Liver (tissue), 8 donors: ENCODE measurements at regions not wholly inside any gene's neighbourhood (a gene's known extent, or its start where the extent isn't known, plus 50 kb on each side); places are given as distances from the start of the nearest gene placed in this dataset.

Experiments used
- DNase-seq: peaks from one replicate; pipeline ENCODE4 v3.0.0-alpha.2; 2017; ENCODE audit warnings: low spot score
- H3K27ac ChIP-seq, 2 donors: one replicate each; pipeline ENCODE4 v1.7.0; 2013; ENCODE audit warnings: inconsistent platforms in 2 of 2, low read length in 2 of 2, control low read depth in 1 of 2, low read depth in 1 of 2, mild to moderate bottlenecking in 1 of 2
- H3K27me3 ChIP-seq, 4 donors: one replicate each; pipeline versions ENCODE4 v1.6.1 to v1.7.0; 2013; ENCODE audit warnings: low read length in 3 of 4, inconsistent platforms in 1 of 4, mild to moderate bottlenecking in 1 of 4, moderate library complexity in 1 of 4; ENCODE audit not compliant: control insufficient read depth in 4 of 4, insufficient read depth in 4 of 4
- H3K36me3 ChIP-seq, 4 donors: one replicate each; pipeline versions ENCODE4 v1.6.1 to v1.7.0; 2013; ENCODE audit warnings: low read length in 3 of 4, mild to moderate bottlenecking in 3 of 4, low read depth in 1 of 4, moderate library complexity in 1 of 4; ENCODE audit not compliant: control insufficient read depth in 4 of 4, insufficient read depth in 3 of 4
- H3K4me1 ChIP-seq, 4 donors: one replicate each; pipeline versions ENCODE4 v1.6.1 to v1.7.0; 2013; ENCODE audit warnings: low read length in 3 of 4, mild to moderate bottlenecking in 3 of 4, moderate library complexity in 1 of 4; ENCODE audit not compliant: control insufficient read depth in 4 of 4, insufficient read depth in 4 of 4
- H3K4me3 ChIP-seq, 3 donors: one replicate each; pipeline versions ENCODE4 v1.6.1 to v1.7.0; 2013; ENCODE audit warnings: low read length in 3 of 3, control low read depth in 1 of 3, low read depth in 1 of 3, mild to moderate bottlenecking in 1 of 3
- H3K9ac ChIP-seq, 2 donors: one replicate each; pipeline ENCODE4 v1.7.0; 2013; ENCODE audit warnings: low read length in 2 of 2, mild to moderate bottlenecking in 2 of 2, moderate library complexity in 2 of 2, control low read depth in 1 of 2, low read depth in 1 of 2
- H3K9me3 ChIP-seq, 4 donors: one replicate each; pipeline versions ENCODE4 v1.6.1 to v1.7.0; 2013; ENCODE audit warnings: low read length in 3 of 4; ENCODE audit not compliant: control insufficient read depth in 4 of 4
- CTCF ChIP-seq: fragments of 150-350 bp; IDR thresholded peaks from 2 replicates; pipeline ENCODE4 v1.5.1; 2017; ENCODE audit warnings: improper control_type of control experiment, low read depth, low read length; ENCODE audit not compliant: missing input control
- EGR1 ChIP-seq, 2 donors: IDR thresholded peaks; 2 replicates each; pipeline ENCODE4 v1.6.1; 2016 to 2018; ENCODE audit warnings: antibody characterized with exemption in 2 of 2, low read depth in 2 of 2
- FOXA1 ChIP-seq: IDR thresholded peaks from 2 replicates; pipeline ENCODE4 v1.6.1; 2016; ENCODE audit warnings: antibody characterized with exemption
- FOXA2 ChIP-seq: IDR thresholded peaks from 2 replicates; pipeline ENCODE4 v1.6.1; 2016; ENCODE audit warnings: antibody characterized with exemption
- GABPA ChIP-seq, 2 donors: IDR thresholded peaks in 1 of 2; conservative IDR thresholded peaks in 1 of 2; 2 replicates each; pipeline ENCODE4 v1.6.1; 2016; ENCODE audit warnings: antibody characterized with exemption in 2 of 2, mild to moderate bottlenecking in 1 of 2, moderate library complexity in 1 of 2
- HNF4A ChIP-seq, 2 donors: conservative IDR thresholded peaks; 2 replicates each; pipeline ENCODE4 v1.6.1; 2016; ENCODE audit warnings: antibody characterized with exemption in 2 of 2, mild to moderate bottlenecking in 2 of 2
- HNF4G ChIP-seq: IDR thresholded peaks from 2 replicates; pipeline ENCODE4 v1.6.1; 2016; ENCODE audit warnings: antibody characterized with exemption
- JUND ChIP-seq, 2 donors: IDR thresholded peaks; 2 replicates each; pipeline ENCODE4 v1.6.1; 2016; ENCODE audit warnings: antibody characterized with exemption in 2 of 2
- MAX ChIP-seq: IDR thresholded peaks from 2 replicates; pipeline ENCODE4 v1.6.1; 2016; ENCODE audit warnings: antibody characterized with exemption
- NR2F2 ChIP-seq: IDR thresholded peaks from 2 replicates; pipeline ENCODE4 v1.6.1; 2016; ENCODE audit warnings: antibody characterized with exemption
- RAD21 ChIP-seq, 2 donors: IDR thresholded peaks; 2 replicates each; pipeline ENCODE4 v1.6.1; 2016; ENCODE audit warnings: antibody characterized with exemption in 2 of 2, mild to moderate bottlenecking in 2 of 2
- REST ChIP-seq: IDR thresholded peaks from 2 replicates; pipeline ENCODE4 v1.6.1; 2016; ENCODE audit warnings: antibody characterized with exemption, mild to moderate bottlenecking
- RXRA ChIP-seq, 2 donors: IDR thresholded peaks; 2 replicates each; pipeline ENCODE4 v1.6.1; 2017 to 2018; ENCODE audit warnings: antibody characterized with exemption in 2 of 2, mild to moderate bottlenecking in 1 of 2
- SP1 ChIP-seq: IDR thresholded peaks from 2 replicates; pipeline ENCODE4 v1.6.1; 2018; ENCODE audit warnings: antibody characterized with exemption, mild to moderate bottlenecking
- TAF1 ChIP-seq: conservative IDR thresholded peaks from 2 replicates; pipeline ENCODE4 v1.6.1; 2016; ENCODE audit warnings: antibody characterized with exemption, mild to moderate bottlenecking
- YY1 ChIP-seq: IDR thresholded peaks from 2 replicates; pipeline ENCODE4 v1.6.1; 2016; ENCODE audit warnings: antibody characterized with exemption, mild to moderate bottlenecking
- ZBTB33 ChIP-seq: IDR thresholded peaks from 2 replicates; pipeline ENCODE4 v1.6.1; 2016; ENCODE audit warnings: antibody characterized with exemption
- WGBS: extraction: QIAGEN DNeasy Blood & Tissue Kit; methylation state at CpG from one replicate; pipeline ENCODE4 v1.1.7; 2013; 5-methylcytosine and 5-hydroxymethylcytosine counted together
- TF ChIP-seq, protein P1 (sequence below): IDR thresholded peaks from 2 replicates; pipeline ENCODE4 v1.6.1; 2016; ENCODE audit warnings: antibody characterized with exemption
- donor health status: healthy.
- donor health status: healthy.
- donor health status: healthy.
- donor health status: healthy.
- donor health status: healthy.

- 76% methylated on average over 5 of the region's 5 CpGs for WGBS
- H3K27me3 ChIP-seq = no peaks in the 10 kb centered on the region
- DNase-seq = no peak
Measured at GRCh38 chr18:71808616-71809015, 735.5 kb downstream of the CBLN2 start.

More at GRCh38 chr18:71808616-71809015, 735.5 kb downstream of the CBLN2 start:
- Histone ChIP-seq H3K9me3 (peaks cover 0 to 4% (median 0%) of the 10 kb centered on the region in 4 donors), H3K4me3 (no peak overlapping the region), H3K9ac (no peak overlapping the region), H3K36me3 (no peaks in the 10 kb centered on the region), H3K27ac (no peak overlapping the region), H3K4me1 (no peaks in the 10 kb centered on the region)
- TF ChIP-seq JUND (IDR thresholded peaks at IDR 0.05) (no peak), HNF4G (no peak), FOXA2 (no peak), TAF1 (no peak), ZBTB33 (no peak), RAD21 (IDR thresholded peaks at IDR 0.05) (no peak), EGR1 (IDR thresholded peaks at IDR 0.05; ENCODE audit: low read depth in 2 of 2) (no peak), CTCF (no peak), REST (no peak), GABPA (IDR thresholded peaks at IDR 0.05 in 1 of 2, conservative IDR thresholded peaks at IDR 0.05 in 1 of 2) (no peak), SP1 (no peak), FOXA1 (no peak), RXRA (IDR thresholded peaks at IDR 0.05) (no peak), YY1 (no peak), HNF4A (conservative IDR thresholded peaks at IDR 0.05) (no peak), NR2F2 (no peak), MAX (no peak)
- TF ChIP-seq, protein P1, sequence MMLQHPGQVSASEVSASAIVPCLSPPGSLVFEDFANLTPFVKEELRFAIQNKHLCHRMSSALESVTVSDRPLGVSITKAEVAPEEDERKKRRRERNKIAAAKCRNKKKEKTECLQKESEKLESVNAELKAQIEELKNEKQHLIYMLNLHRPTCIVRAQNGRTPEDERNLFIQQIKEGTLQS = no peak
